ENCODE measurements at regions not wholly inside any gene's neighbourhood (a gene's known extent, or its start where the extent isn't known, plus 50 kb on each side); places are given as distances from the start of the nearest gene placed in this dataset.

DNA sequence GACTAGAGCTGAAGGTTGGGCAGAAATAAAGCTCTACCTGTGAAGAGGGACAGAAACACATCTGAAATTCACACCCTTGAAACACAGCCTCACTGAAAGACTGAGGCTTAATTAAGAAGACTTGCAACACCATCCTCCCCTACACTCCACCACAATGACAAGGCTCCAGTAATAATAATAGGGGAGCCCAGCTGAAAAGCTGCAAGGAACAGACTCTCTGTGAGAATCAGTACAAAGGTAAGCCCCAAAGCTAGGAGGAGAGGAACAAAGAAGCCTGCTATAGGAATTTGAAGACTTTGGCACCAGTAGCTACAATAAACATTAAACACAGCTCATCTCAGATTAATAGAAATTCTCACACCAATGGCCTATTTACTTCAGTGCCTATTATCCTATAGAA, 176.9 kb downstream of the FAT3 start:
- TF ChIP-seq ZNF23 (CRISPR knock-in tag; IDR thresholded peaks at IDR 0.05) = no peak
- no peak for TF ChIP-seq RFX5 (IDR thresholded peaks at IDR 0.05; ENCODE audit: low read depth, low read length)
- TF ChIP-seq XRCC5 (IDR thresholded peaks at IDR 0.05; ENCODE audit: low read depth, low read length) = no peak

Data from K562 (cell line).